Ascending aorta (tissue), 2 donors: ENCODE measurements at regions not wholly inside any gene's neighbourhood (a gene's known extent, or its start where the extent isn't known, plus 50 kb on each side); places are given as distances from the start of the nearest gene placed in this dataset.

Experiments
- DNase-seq, 2 donors: peaks; one replicate each; pipeline ENCODE4 v3.0.0-alpha.2; 2019; ENCODE audit warnings: low spot score in 2 of 2
- H3K27ac ChIP-seq, 2 donors: fragments of 200-600 bp; sonication (generic); one replicate each; pipeline ENCODE4 v1.5.1; 2016 to 2017; ENCODE audit warnings: mild to moderate bottlenecking in 1 of 2
- H3K27me3 ChIP-seq: fragments of 200-600 bp; sonication (generic); one replicate; pipeline ENCODE4 v1.5.1; 2017
- H3K36me3 ChIP-seq, 2 donors: fragments of 200-600 bp; sonication (generic); one replicate each; pipeline ENCODE4 v1.5.1; 2016
- H3K4me1 ChIP-seq, 2 donors: fragments of 200-600 bp; sonication (generic); one replicate each; pipeline ENCODE4 v1.5.1; 2016 to 2017; ENCODE audit warnings: mild to moderate bottlenecking in 1 of 2
- H3K4me3 ChIP-seq, 2 donors: fragments of 200-600 bp; sonication (generic); one replicate each; pipeline ENCODE4 v1.5.1; 2016 to 2017; ENCODE audit warnings: mild to moderate bottlenecking in 1 of 2
- H3K9me3 ChIP-seq, 2 donors: fragments of 200-600 bp; sonication (generic); one replicate each; pipeline ENCODE4 v1.5.1; 2016
- CTCF ChIP-seq, 3 experiments: fragments of 200-600 bp in 2 of 3; fragments of 450-650 bp in 1 of 3; sonication (generic) in 2 of 3; IDR thresholded peaks; one replicate each; pipeline ENCODE4 v1.5.1; 2016 to 2019; ENCODE audit warnings: antibody characterized with exemption in 3 of 3, mild to moderate bottlenecking in 1 of 3, moderate library complexity in 1 of 3
- intact Hi-C: fragments of 100-400 bp; cut with DNase I; formaldehyde crosslinking; loops from one replicate; pipeline ENCODE4 v1.15.1; 2023

- H3K4me1 ChIP-seq = no peaks in the 10 kb centered on the region
- TF ChIP-seq CTCF (IDR thresholded peaks at IDR 0.05) = no peak
- intact Hi-C loops = no loop called here
- no peaks in the 10 kb centered on the region for H3K9me3 ChIP-seq
- H3K27ac ChIP-seq = no peak overlapping the region
- H3K36me3 ChIP-seq = no peaks in the 10 kb centered on the region
- no peak overlapping the region for H3K4me3 ChIP-seq
- no peak for DNase-seq
- H3K27me3 ChIP-seq = no peaks in the 10 kb centered on the region
These were observed 605.2 kb downstream of the CCDC171 start for GRCh38 chr9:16158093-16158492.

- H3K36me3 ChIP-seq = no peaks in the 10 kb centered on the region
- H3K9me3 ChIP-seq = no peaks in the 10 kb centered on the region
- no peak for TF ChIP-seq CTCF (IDR thresholded peaks at IDR 0.05)
- no peak for DNase-seq
- no peak overlapping the region for H3K4me3 ChIP-seq
- intact Hi-C loops = no loop called here
- H3K27me3 ChIP-seq = no peaks in the 10 kb centered on the region
- no peak overlapping the region for H3K27ac ChIP-seq
- no peaks in the 10 kb centered on the region for H3K4me1 ChIP-seq
These were observed 608.6 kb downstream of the CCDC171 start for GRCh38 chr9:16161483-16161882.

- H3K27ac ChIP-seq = no peak overlapping the region
- no peak for TF ChIP-seq CTCF (IDR thresholded peaks at IDR 0.05)
- no peak for DNase-seq
These were observed 617.3 kb downstream of the CCDC171 start for GRCh38 chr9:16170119-16170518.

GRCh38 chr9:16171911-16172310, 619.1 kb downstream of the CCDC171 start:
- TF ChIP-seq CTCF (IDR thresholded peaks at IDR 0.05) = no peak
- H3K27ac ChIP-seq = no peak overlapping the region
- no peaks in the 10 kb centered on the region for H3K9me3 ChIP-seq
- H3K4me1 ChIP-seq = no peaks in the 10 kb centered on the region
- DNase-seq = no peak
- H3K36me3 ChIP-seq = no peaks in the 10 kb centered on the region
- H3K27me3 ChIP-seq = no peaks in the 10 kb centered on the region
- intact Hi-C loops = no loop called here
- H3K4me3 ChIP-seq = no peak overlapping the region

More at GRCh38 chr9:16170119-16170518, 617.3 kb downstream of the CCDC171 start:
- H3K4me1 ChIP-seq = no peaks in the 10 kb centered on the region
- intact Hi-C loops = no loop called here
- no peaks in the 10 kb centered on the region for H3K27me3 ChIP-seq
- no peak overlapping the region for H3K4me3 ChIP-seq
- no peaks in the 10 kb centered on the region for H3K36me3 ChIP-seq
- H3K9me3 ChIP-seq = no peaks in the 10 kb centered on the region

DNA sequence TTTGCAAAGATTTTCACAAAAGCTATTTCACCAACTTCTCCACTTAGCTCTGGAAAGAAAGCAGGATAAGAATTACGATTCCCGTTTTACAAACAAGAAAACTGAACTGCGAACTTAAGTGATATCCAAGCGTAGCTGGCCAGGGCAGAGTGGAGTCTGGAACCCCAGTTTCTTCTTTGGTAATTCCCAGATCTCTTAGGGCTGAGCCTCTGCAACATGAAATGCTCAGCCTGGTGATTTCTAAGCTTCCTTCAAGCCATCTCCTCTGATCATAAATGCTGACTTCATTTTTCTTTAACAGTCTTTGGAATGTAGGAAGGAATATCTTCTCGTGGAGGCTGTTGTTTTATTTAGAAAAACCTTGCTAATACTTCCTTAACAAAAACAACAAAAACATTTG, 620.0 kb downstream of the CCDC171 start:
- H3K4me3 ChIP-seq = no peak overlapping the region
- H3K36me3 ChIP-seq = no peaks in the 10 kb centered on the region
- TF ChIP-seq CTCF (IDR thresholded peaks at IDR 0.05) = no peak
- H3K27me3 ChIP-seq = no peaks in the 10 kb centered on the region
- H3K4me1 ChIP-seq = no peaks in the 10 kb centered on the region
- intact Hi-C loops = no loop called here
- DNase-seq = no peak
- no peak overlapping the region for H3K27ac ChIP-seq
- no peaks in the 10 kb centered on the region for H3K9me3 ChIP-seq

- intact Hi-C loops = no loop called here
- TF ChIP-seq CTCF (IDR thresholded peaks at IDR 0.05) = no peak
- H3K4me1 ChIP-seq = no peaks in the 10 kb centered on the region
- no peaks in the 10 kb centered on the region for H3K27me3 ChIP-seq
- no peak overlapping the region for H3K27ac ChIP-seq
- no peak overlapping the region for H3K4me3 ChIP-seq
- no peak for DNase-seq
- no peaks in the 10 kb centered on the region for H3K36me3 ChIP-seq
- no peaks in the 10 kb centered on the region for H3K9me3 ChIP-seq
These were observed 622.1 kb downstream of the CCDC171 start for GRCh38 chr9:16174915-16175314.
